WTC11 (cell line): ENCODE measurements at regions not wholly inside any gene's neighbourhood (a gene's known extent, or its start where the extent isn't known, plus 50 kb on each side); places are given as distances from the start of the nearest gene placed in this dataset.

ENCODE experiments used
- ATAC-seq: fragments of 200-7000 bp; cut with Tn5 transposase; 2 replicates; pipeline ENCODE4 v1.10.0; 2021; ENCODE audit warnings: mild to moderate bottlenecking, moderate library complexity
- CTCF ChIA-PET: fragments of 300-600 bp; sonication (Branson Sonifier 250); formaldehyde crosslinking; loops from one replicate; lab custom pipeline; 2021; ENCODE audit warnings: antibody characterized with exemption; lab: Charles Lee
- POLR2A ChIA-PET: fragments of 350-600 bp; sonication (Branson Sonifier 250); formaldehyde crosslinking; loops from one replicate; lab custom pipeline; 2021; ENCODE audit warnings: antibody characterized with exemption; lab: Charles Lee
- DNase-seq: peaks from one replicate; pipeline ENCODE4 v3.0.0; 2021; ENCODE audit warnings: low spot score
- H3K27ac Mint-ChIP-seq: 2 replicates; pipeline ENCODE4 v1.8.0; 2021; ENCODE audit warnings: mixed read lengths
- H3K27me3 Mint-ChIP-seq: 2 replicates; pipeline ENCODE4 v1.8.0; 2021; ENCODE audit warnings: low read depth, mild to moderate bottlenecking, moderate library complexity, mixed read lengths
- H3K36me3 Mint-ChIP-seq: 2 replicates; pipeline ENCODE4 v1.8.0; 2021; ENCODE audit warnings: mixed read lengths
- H3K4me1 Mint-ChIP-seq: 2 replicates; pipeline ENCODE4 v1.8.0; 2022; ENCODE audit warnings: mixed read lengths
- H3K4me3 Mint-ChIP-seq: 2 replicates; pipeline ENCODE4 v1.8.0; 2021; ENCODE audit warnings: mild to moderate bottlenecking, moderate library complexity, mixed read lengths
- H3K9me3 Mint-ChIP-seq: 2 replicates; pipeline ENCODE4 v1.8.0; 2021; ENCODE audit warnings: mixed read lengths
- ARID4B ChIP-seq: sonication (generic); formaldehyde crosslinking; IDR thresholded peaks from 2 replicates; pipeline ENCODE4 v1.8.0; 2023; ENCODE audit warnings: missing genetic modification reagents, mild to moderate bottlenecking, borderline replicate concordance
- ATF1 ChIP-seq: sonication (generic); formaldehyde crosslinking; IDR thresholded peaks from 2 replicates; pipeline ENCODE4 v1.8.1; 2023; ENCODE audit warnings: mild to moderate bottlenecking, moderate library complexity, missing genetic modification reagents
- E2F5 ChIP-seq: sonication (generic); formaldehyde crosslinking; IDR thresholded peaks from 2 replicates; pipeline ENCODE4 v1.8.1; 2022; ENCODE audit warnings: mild to moderate bottlenecking, moderate library complexity, missing genetic modification reagents
- ESRRA ChIP-seq: sonication (generic); formaldehyde crosslinking; IDR thresholded peaks from 2 replicates; pipeline ENCODE4 v1.8.1; 2022; ENCODE audit warnings: mild to moderate bottlenecking, missing genetic modification reagents, borderline replicate concordance
- ETV6 ChIP-seq: sonication (generic); formaldehyde crosslinking; IDR thresholded peaks from 2 replicates; pipeline ENCODE4 v1.8.1; 2022; ENCODE audit warnings: mild to moderate bottlenecking, missing genetic modification reagents
- FOXK1 ChIP-seq: sonication (generic); formaldehyde crosslinking; IDR thresholded peaks from 2 replicates; pipeline ENCODE4 v1.8.0; 2022; ENCODE audit warnings: mild to moderate bottlenecking, moderate library complexity, missing genetic modification reagents
- JAZF1 ChIP-seq: fragments of 250-450 bp; sonication (Bioruptor Pico); IDR thresholded peaks from 2 replicates; pipeline ENCODE4 v1.9.0; 2021; ENCODE audit warnings: moderate library complexity, mild to moderate bottlenecking, inconsistent platforms
- NFE2L1 ChIP-seq: sonication (generic); formaldehyde crosslinking; IDR thresholded peaks from 2 replicates; pipeline ENCODE4 v1.8.1; 2023; ENCODE audit warnings: missing genetic modification reagents
- NFYB ChIP-seq: sonication (generic); formaldehyde crosslinking; conservative IDR thresholded peaks from 2 replicates; pipeline ENCODE4 v1.8.0; 2022; ENCODE audit warnings: low read depth, missing genetic modification reagents
- NR3C1 ChIP-seq: sonication (generic); formaldehyde crosslinking; conservative IDR thresholded peaks from 2 replicates; pipeline ENCODE4 v1.8.1; 2023; ENCODE audit warnings: low read depth, mild to moderate bottlenecking, missing genetic modification reagents
- OVOL2 ChIP-seq: fragments of 250-450 bp; sonication (Bioruptor Pico); IDR thresholded peaks from 2 replicates; pipeline ENCODE4 v1.9.0; 2021; ENCODE audit warnings: mild to moderate bottlenecking, borderline replicate concordance
- SMAD4 ChIP-seq: sonication (generic); formaldehyde crosslinking; IDR thresholded peaks from 2 replicates; pipeline ENCODE4 v1.8.0; 2022; ENCODE audit warnings: mild to moderate bottlenecking, missing genetic modification reagents
- TEAD1 ChIP-seq: sonication (generic); formaldehyde crosslinking; IDR thresholded peaks from 2 replicates; pipeline ENCODE4 v1.8.0; 2022; ENCODE audit warnings: mild to moderate bottlenecking, missing genetic modification reagents
- USF2 ChIP-seq: sonication (generic); formaldehyde crosslinking; IDR thresholded peaks from 2 replicates; pipeline ENCODE4 v1.8.1; 2023; ENCODE audit warnings: mild to moderate bottlenecking, missing genetic modification reagents, moderate library complexity
- ZNF219 ChIP-seq: sonication (generic); formaldehyde crosslinking; IDR thresholded peaks from 2 replicates; pipeline ENCODE4 v1.8.0; 2023; ENCODE audit warnings: missing genetic modification reagents, mild to moderate bottlenecking, borderline replicate concordance
- ZNF232 ChIP-seq: sonication (generic); formaldehyde crosslinking; IDR thresholded peaks from 2 replicates; pipeline ENCODE4 v1.8.0; 2022; ENCODE audit warnings: mild to moderate bottlenecking, missing genetic modification reagents
- ZNF396 ChIP-seq: fragments of 250-450 bp; sonication (Bioruptor Pico); IDR thresholded peaks from 2 replicates; pipeline ENCODE4 v1.8.0; 2021; ENCODE audit warnings: mild to moderate bottlenecking, moderate library complexity, borderline replicate concordance
- ZNF416 ChIP-seq: fragments of 250-450 bp; sonication (Bioruptor Pico); IDR thresholded peaks from 2 replicates; pipeline ENCODE4 v1.9.0; 2021; ENCODE audit warnings: mild to moderate bottlenecking, inconsistent platforms
- ZNF425 ChIP-seq: fragments of 250-450 bp; sonication (Bioruptor Pico); conservative IDR thresholded peaks from 2 replicates; pipeline ENCODE4 v1.9.0; 2021; ENCODE audit warnings: mild to moderate bottlenecking
- ZNF532 ChIP-seq: fragments of 250-450 bp; sonication (Bioruptor Pico); IDR thresholded peaks from 2 replicates; pipeline ENCODE4 v1.9.0; 2021; ENCODE audit warnings: mild to moderate bottlenecking, borderline replicate concordance

- TF ChIP-seq ATF1 (CRISPR knock-in tag) (no peak), ZNF425 (CRISPR knock-in tag) (no peak), SMAD4 (CRISPR knock-in tag) (no peak), NR3C1 (CRISPR knock-in tag) (no peak), E2F5 (CRISPR knock-in tag) (no peak), ZNF416 (CRISPR knock-in tag) (no peak), ESRRA (CRISPR knock-in tag) (no peak), NFE2L1 (CRISPR knock-in tag) (no peak), USF2 (no peak), OVOL2 (CRISPR knock-in tag) (no peak), NFYB (CRISPR knock-in tag) (no peak), JAZF1 (no peak), ZNF396 (no peak)
- H3K27me3 Mint-ChIP-seq, result no peaks in the 10 kb centered on the region
- H3K9me3 Mint-ChIP-seq, result peaks cover 16% of the 10 kb centered on the region
- no peak for ATAC-seq
- ChIA-PET CTCF (no interaction called here), POLR2A (no interaction called here)
- no peak overlapping the region for H3K4me3 Mint-ChIP-seq
- H3K4me1 Mint-ChIP-seq, result 0 out of 2 replicates have a peak, but pooled peaks cover 2% of the 10 kb centered on the region
- no peak for DNase-seq
- no peak overlapping the region for H3K27ac Mint-ChIP-seq
- H3K36me3 Mint-ChIP-seq, result no peaks in the 10 kb centered on the region; the same call in 1 of the 2 replicates
Measured at GRCh38 chr11:69876013-69876412, 56.8 kb upstream of the FGF3 start.

- no peaks in the 10 kb centered on the region for H3K27me3 Mint-ChIP-seq
- no peaks in the 10 kb centered on the region; the same call in 1 of the 2 replicates for H3K36me3 Mint-ChIP-seq
- CTCF ChIA-PET, result no interaction called here
- no peak for ATAC-seq
- peaks cover 6% of the 10 kb centered on the region for H3K9me3 Mint-ChIP-seq
- no peak for DNase-seq
- H3K27ac Mint-ChIP-seq, result no peak overlapping the region
- no peak overlapping the region for H3K4me3 Mint-ChIP-seq
- 0 out of 2 replicates have a peak, but pooled peaks cover 2% of the 10 kb centered on the region for H3K4me1 Mint-ChIP-seq
- POLR2A ChIA-PET, result no interaction called here
- TF ChIP-seq FOXK1 (CRISPR knock-in tag) (no peak), ZNF425 (CRISPR knock-in tag) (no peak), ZNF219 (no peak), ZNF232 (CRISPR knock-in tag) (no peak), TEAD1 (CRISPR knock-in tag) (no peak), ETV6 (no peak), ZNF532 (CRISPR knock-in tag) (no peak), ARID4B (CRISPR knock-in tag) (no peak)
Measured at GRCh38 chr11:69877235-69877634, 58.0 kb upstream of the FGF3 start.
